Erythroblast (primary cell): ENCODE measurements at regions not wholly inside any gene's neighbourhood (a gene's known extent, or its start where the extent isn't known, plus 50 kb on each side); places are given as distances from the start of the nearest gene placed in this dataset.

Experiments used
- GATA1 ChIP-seq: IDR thresholded peaks from 2 replicates; pipeline ENCODE4 v1.6.1; 2011; ENCODE audit warnings: low read depth, mild to moderate bottlenecking, control low read depth, low read length, moderate library complexity
- POLR2A ChIP-seq: IDR thresholded peaks from 2 replicates; pipeline ENCODE4 v1.6.1; 2011; ENCODE audit warnings: mild to moderate bottlenecking, low read length

DNA sequence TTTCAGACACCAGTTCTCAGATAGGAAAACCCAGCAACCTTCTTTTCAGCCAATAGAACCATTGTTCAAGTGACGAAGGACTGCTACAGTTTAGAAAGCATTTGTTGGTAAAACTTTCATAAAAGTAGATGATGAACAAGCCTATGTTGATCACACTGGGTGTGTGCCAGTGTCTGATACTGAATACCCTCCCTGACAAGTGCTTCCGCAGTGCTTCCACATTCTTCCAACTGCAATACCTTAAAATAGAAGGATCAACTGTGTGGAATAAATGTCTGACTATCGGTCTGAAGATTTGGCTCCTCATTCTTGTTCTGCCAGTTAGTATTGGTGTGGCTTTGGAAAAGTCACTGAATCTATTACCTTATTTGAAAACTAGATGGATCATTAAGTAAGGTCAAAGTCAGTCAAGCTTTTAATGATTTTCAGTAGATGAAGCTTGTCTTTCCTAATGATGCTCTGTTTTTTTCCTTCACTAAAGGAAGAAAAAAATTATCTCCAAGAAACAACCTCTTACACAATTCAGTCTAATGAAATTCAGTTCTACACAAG is 479.4 kb upstream of the CBLB start:
- TF ChIP-seq POLR2A (no peak), GATA1 (no peak)
